Stimulated activated CD4-positive, alpha-beta T cell treated with anti-CD3 and anti-CD28 coated beads, Interleukin-1b, Interleukin-23, amount 100 ng/mL, for 24 hours (primary cell): ENCODE measurements at regions not wholly inside any gene's neighbourhood (a gene's known extent, or its start where the extent isn't known, plus 50 kb on each side); places are given as distances from the start of the nearest gene placed in this dataset.

ENCODE experiments used
- DNase-seq, 4 experiments: peaks; one replicate each; pipeline ENCODE4 v3.0.0-alpha.2; 2020; ENCODE audit warnings: low read depth in 4 of 4, low spot score in 1 of 4

- DNase-seq: no peak
These were observed 357.8 kb upstream of the TBL1XR1 start for GRCh38 chr3:177554895-177555759.

- no peak for DNase-seq
These were observed 360.3 kb upstream of the TBL1XR1 start for GRCh38 chr3:177557548-177557947.

- DNase-seq: no peak
These were observed 364.1 kb upstream of the TBL1XR1 start for GRCh38 chr3:177561365-177561764.

GRCh38 chr3:177561769-177562392, 364.6 kb upstream of the TBL1XR1 start:
- no peak for DNase-seq

GRCh38 chr3:177563243-177563780, 366.0 kb upstream of the TBL1XR1 start:
- no peak for DNase-seq

GRCh38 chr3:177563792-177564191, 366.5 kb upstream of the TBL1XR1 start:
- no peak for DNase-seq

- no peak for DNase-seq
These were observed 368.7 kb upstream of the TBL1XR1 start for GRCh38 chr3:177565981-177566380.

- DNase-seq: no peak
These were observed 370.6 kb upstream of the TBL1XR1 start for GRCh38 chr3:177567833-177568232.

- DNase-seq: no peak
These were observed 371.9 kb upstream of the TBL1XR1 start for GRCh38 chr3:177569193-177569592.

- no peak for DNase-seq
These were observed 372.8 kb upstream of the TBL1XR1 start for GRCh38 chr3:177569875-177570657.

GRCh38 chr3:177571271-177571943, 374.1 kb upstream of the TBL1XR1 start:
- DNase-seq: no peak

GRCh38 chr3:177571944-177572315, 374.6 kb upstream of the TBL1XR1 start:
- no peak for DNase-seq

- no peak for DNase-seq
These were observed 377.1 kb upstream of the TBL1XR1 start for GRCh38 chr3:177574222-177574856.

GRCh38 chr3:177576746-177577145, 379.5 kb upstream of the TBL1XR1 start:
- DNase-seq: no peak

GRCh38 chr3:177578488-177578887, 381.2 kb upstream of the TBL1XR1 start:
- no peak for DNase-seq

GRCh38 chr3:177579419-177579818, 382.1 kb upstream of the TBL1XR1 start:
- DNase-seq: no peak

- no peak for DNase-seq
These were observed 383.2 kb upstream of the TBL1XR1 start for GRCh38 chr3:177580437-177580836.

- no peak for DNase-seq
These were observed 388.0 kb upstream of the TBL1XR1 start for GRCh38 chr3:177585271-177585670.

- no peak for DNase-seq
These were observed 391.9 kb upstream of the TBL1XR1 start for GRCh38 chr3:177589041-177589650.

- DNase-seq: no peak
These were observed 392.7 kb upstream of the TBL1XR1 start for GRCh38 chr3:177589911-177590381.
